Esophagus squamous epithelium (tissue), 5 donors: ENCODE measurements at regions not wholly inside any gene's neighbourhood (a gene's known extent, or its start where the extent isn't known, plus 50 kb on each side); places are given as distances from the start of the nearest gene placed in this dataset.

Source experiments
- DNase-seq: peaks from one replicate; lab custom pipeline; 2025; lab: John Stamatoyannopoulos, UW
- H3K27ac ChIP-seq, 4 donors: fragments of 200-600 bp; sonication (generic); one replicate each; pipeline ENCODE4 v1.5.1; 2016 to 2019; ENCODE audit warnings: mild to moderate bottlenecking in 1 of 4
- H3K27me3 ChIP-seq, 4 donors: fragments of 200-600 bp; sonication (generic); 1 replicate in 3 of 4; 2 replicates in 1 of 4; pipeline versions ENCODE4 v1.5.1 to v1.6.0; 2017 to 2021; ENCODE audit warnings: antibody characterized with exemption in 1 of 4
- H3K36me3 ChIP-seq, 3 donors: fragments of 200-600 bp; sonication (generic); one replicate each; pipeline ENCODE4 v1.5.1; 2016 to 2019
- H3K4me1 ChIP-seq, 3 donors: fragments of 200-600 bp; sonication (generic); one replicate each; pipeline ENCODE4 v1.5.1; 2017 to 2019
- H3K4me3 ChIP-seq, 4 donors: fragments of 200-600 bp; sonication (generic); 1 replicate in 3 of 4; 2 replicates in 1 of 4; pipeline ENCODE4 v1.5.1; 2016 to 2019; ENCODE audit warnings: mild to moderate bottlenecking in 2 of 4, moderate library complexity in 1 of 4
- H3K9me3 ChIP-seq, 3 donors: fragments of 200-600 bp; sonication (generic); one replicate each; pipeline ENCODE4 v1.5.1; 2016 to 2019
- POLR2A ChIP-seq, 4 donors: fragments of 450-650 bp; IDR thresholded peaks; one replicate each; pipeline ENCODE4 v1.6.1; 2017; ENCODE audit warnings: antibody characterized with exemption in 4 of 4, mild to moderate bottlenecking in 4 of 4, moderate library complexity in 3 of 4
- WGBS, 2 donors: methylation state at CpG; one replicate each; pipeline ENCODE4 v1.1.5; 2018; 5-methylcytosine and 5-hydroxymethylcytosine counted together
- intact Hi-C: fragments of 100-400 bp; cut with DNase I; formaldehyde crosslinking; loops from one replicate; pipeline ENCODE4 v1.15.0; 2022
- TF ChIP-seq, protein P1 (sequence below), 6 experiments: fragments of 450-650 bp in 4 of 6; fragments of 200-600 bp in 2 of 6; sonication (generic) in 2 of 6; IDR thresholded peaks; one replicate each; pipeline ENCODE4 v1.5.1; 2016 to 2019; ENCODE audit warnings: antibody characterized with exemption in 6 of 6, mild to moderate bottlenecking in 4 of 6, moderate library complexity in 4 of 6
- donor health status: DM: yes; HTN: yes; CAD: no.

DNA sequence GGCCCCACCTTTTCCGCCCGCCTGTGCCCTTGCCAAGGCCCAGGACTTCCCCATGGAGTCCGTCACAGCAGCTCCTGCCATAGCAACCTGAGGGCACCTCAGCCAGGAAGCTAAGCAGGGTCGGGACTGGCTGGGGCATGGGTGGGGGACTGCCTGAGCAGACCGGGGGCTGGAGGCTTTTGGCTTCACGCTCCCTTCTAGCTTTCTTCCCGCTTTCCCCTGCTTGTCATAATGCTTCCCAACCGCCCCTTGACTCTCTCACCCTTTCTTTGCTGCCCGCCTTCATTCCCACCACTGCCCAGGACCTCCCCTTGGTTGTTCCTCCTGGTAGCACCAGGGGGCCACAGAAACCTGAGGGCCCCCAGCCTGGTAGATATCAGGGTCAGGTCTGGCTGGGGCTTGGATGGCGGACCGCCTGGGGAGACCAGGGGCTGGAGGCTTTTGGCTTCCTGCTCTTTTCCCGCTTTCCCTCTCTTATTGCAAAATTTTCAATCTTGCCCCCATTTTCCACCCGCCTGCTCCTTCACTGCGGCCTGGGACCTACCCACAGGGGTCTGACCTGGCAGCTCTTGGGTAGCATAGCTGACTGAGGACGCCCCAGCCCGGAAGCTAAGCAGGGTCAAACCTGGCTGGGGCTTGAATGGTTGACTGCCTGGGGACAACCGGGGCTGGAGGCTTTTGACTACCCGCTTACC is 2287.7 kb downstream of the TP53TG3F start:
- H3K4me3 ChIP-seq, result no peak overlapping the region
- WGBS, 2 donors, result 86 to 89% methylated on average over 9 to 10 of the region's 18 CpGs
- intact Hi-C loops, result no loop called here
- H3K9me3 ChIP-seq, result peaks cover 0 to 31% (median 3%) of the 10 kb centered on the region in 3 donors
- peaks cover 0 to 10% (median 0%) of the 10 kb centered on the region in 3 donors for H3K4me1 ChIP-seq
- DNase-seq, result no peak
- H3K27me3 ChIP-seq, result no peaks in the 10 kb centered on the region
- no peaks in the 10 kb centered on the region for H3K36me3 ChIP-seq
- no peak overlapping the region for H3K27ac ChIP-seq
- TF ChIP-seq, protein P1, sequence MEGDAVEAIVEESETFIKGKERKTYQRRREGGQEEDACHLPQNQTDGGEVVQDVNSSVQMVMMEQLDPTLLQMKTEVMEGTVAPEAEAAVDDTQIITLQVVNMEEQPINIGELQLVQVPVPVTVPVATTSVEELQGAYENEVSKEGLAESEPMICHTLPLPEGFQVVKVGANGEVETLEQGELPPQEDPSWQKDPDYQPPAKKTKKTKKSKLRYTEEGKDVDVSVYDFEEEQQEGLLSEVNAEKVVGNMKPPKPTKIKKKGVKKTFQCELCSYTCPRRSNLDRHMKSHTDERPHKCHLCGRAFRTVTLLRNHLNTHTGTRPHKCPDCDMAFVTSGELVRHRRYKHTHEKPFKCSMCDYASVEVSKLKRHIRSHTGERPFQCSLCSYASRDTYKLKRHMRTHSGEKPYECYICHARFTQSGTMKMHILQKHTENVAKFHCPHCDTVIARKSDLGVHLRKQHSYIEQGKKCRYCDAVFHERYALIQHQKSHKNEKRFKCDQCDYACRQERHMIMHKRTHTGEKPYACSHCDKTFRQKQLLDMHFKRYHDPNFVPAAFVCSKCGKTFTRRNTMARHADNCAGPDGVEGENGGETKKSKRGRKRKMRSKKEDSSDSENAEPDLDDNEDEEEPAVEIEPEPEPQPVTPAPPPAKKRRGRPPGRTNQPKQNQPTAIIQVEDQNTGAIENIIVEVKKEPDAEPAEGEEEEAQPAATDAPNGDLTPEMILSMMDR (IDR thresholded peaks at IDR 0.05), result no peak
- TF ChIP-seq POLR2A (IDR thresholded peaks at IDR 0.05), result no peak

DNA sequence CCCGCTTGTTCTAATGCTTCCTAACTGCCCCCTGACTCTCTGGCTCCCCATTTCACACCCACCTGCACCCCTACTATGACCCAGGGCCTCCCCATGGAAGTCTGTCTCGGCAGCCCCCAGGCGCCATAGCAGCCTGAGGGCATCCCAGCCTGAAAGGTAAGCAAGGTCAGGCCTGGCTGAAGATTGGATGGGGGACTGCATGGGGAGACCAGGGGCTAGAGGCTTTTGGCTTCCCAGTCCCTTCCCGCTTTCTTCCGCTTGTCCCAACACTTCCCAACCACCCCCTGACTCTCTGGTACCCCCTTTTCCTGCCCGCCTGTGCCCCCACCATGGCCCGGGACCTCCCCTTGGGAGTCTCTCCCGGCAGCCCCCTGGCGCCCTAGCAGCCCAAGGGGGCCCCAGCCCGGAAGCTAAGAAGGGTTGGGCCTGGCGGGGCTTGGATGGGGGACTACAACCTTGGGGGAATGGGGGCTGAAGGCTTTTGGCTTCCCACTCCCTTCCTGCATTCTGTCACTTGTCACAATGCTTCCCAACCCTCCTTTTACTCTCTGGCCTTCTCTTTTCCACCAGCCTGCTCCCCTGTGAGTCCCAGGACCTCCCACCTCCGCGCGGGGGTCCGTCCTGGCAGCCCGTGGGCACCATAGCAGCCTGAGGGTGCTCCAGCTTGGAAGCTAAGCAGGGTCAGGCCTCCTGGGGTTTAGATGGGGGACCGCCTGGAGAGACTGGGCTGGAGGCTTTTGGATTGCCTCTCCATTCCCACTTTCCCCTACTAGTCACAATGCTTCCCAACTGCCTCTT is 2288.4 kb downstream of the TP53TG3F start:
- TF ChIP-seq POLR2A (IDR thresholded peaks at IDR 0.05), result no peak
- TF ChIP-seq, protein P1 (IDR thresholded peaks at IDR 0.05), result no peak
- Histone ChIP-seq H3K9me3 (peaks cover 0 to 35% (median 3%) of the 10 kb centered on the region in 3 donors), H3K36me3 (no peaks in the 10 kb centered on the region), H3K27ac (no peak overlapping the region), H3K4me3 (no peak overlapping the region), H3K27me3 (no peaks in the 10 kb centered on the region), H3K4me1 (peaks cover 0 to 14% (median 0%) of the 10 kb centered on the region in 3 donors)
- 84 to 87% methylated on average over 6 to 11 of the region's 17 CpGs for WGBS, 2 donors
- no peak for DNase-seq
- intact Hi-C loops, result no loop called here

DNA sequence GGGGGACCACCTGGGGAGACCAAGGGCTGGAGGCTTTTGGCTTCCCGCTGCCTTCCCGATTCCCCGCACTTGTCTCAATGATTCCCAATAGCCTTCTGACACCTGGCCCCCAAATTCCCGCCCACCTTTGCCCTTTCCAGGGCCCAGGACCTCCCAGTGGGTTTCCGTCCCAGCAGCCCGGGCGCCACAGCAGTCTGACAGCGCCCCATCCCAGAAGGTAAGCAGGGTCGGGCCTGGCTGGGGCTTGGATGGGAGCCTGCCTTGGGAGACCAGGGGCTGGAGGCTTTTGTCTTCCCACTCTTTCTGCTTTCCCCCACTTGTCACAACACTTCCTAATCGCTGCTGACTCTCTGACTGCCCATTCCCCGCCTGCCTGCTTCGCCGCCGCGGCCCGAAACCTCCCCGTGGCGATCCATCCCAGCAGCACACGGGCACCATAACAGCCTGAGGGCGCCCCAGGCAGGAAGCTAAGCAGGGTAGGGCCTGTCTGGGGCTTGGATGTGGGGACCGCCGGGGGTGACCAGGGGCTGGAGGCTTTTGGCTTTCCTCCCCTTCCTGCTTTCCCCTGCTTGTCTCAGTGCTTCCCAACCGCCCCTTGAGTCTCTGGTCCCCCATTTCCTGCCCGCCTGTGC is 2289.3 kb downstream of the TP53TG3F start:
- WGBS, 2 donors, result 83 to 88% methylated on average over 6 to 16 of the region's 24 CpGs
- H3K36me3 ChIP-seq, result no peaks in the 10 kb centered on the region
- intact Hi-C loops, result no loop called here

DNA sequence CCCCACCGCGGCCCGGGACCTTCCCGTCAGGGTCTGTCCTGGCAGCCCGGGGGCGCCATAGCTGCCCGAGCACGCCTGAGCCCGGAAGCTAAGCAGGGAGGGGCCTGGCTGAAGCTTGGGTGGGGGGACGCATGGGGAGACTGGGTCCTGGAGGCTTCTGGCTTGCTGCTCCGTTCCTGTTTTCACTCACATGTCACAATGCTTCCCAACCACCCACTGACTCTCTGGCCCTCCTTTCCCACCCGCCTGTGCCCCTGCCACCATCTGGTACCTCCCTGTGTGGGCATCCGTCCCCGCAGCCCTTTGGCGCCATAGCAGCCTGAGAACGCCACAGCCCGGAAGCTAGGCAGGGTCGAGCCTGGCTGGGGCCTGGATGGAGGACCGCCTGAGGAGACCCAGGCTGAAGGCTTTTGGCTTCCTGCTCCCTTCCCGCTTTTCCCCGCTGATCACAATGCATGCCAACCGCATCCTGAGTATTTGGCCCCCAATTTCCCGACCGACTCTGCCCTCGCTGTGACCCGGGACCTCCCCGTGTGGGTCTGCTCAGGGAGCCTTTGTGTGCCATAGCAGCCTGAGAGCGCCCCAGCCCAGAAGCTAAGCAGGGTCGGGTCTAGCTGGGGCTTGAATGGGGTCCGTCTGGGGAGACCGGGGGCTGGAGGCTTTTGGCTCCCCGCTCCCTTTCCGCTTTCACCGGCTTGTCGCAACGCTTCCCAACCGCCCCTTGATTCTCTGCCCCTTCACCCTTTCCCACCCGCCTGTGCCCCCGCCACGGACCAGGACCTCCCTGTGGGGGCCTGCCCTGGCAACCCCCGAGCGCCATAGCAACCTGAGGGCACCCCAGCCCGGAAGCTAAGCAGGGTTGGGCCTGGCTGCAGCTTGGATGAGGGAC is 2290.1 kb downstream of the TP53TG3F start:
- Histone ChIP-seq H3K4me3 (no peak overlapping the region), H3K27me3 (no peaks in the 10 kb centered on the region), H3K4me1 (peaks cover 0 to 14% (median 0%) of the 10 kb centered on the region in 3 donors), H3K9me3 (peaks cover 0 to 43% (median 3%) of the 10 kb centered on the region in 3 donors), H3K36me3 (no peaks in the 10 kb centered on the region), H3K27ac (no peak overlapping the region)
- WGBS, 2 donors, result 86 to 90% methylated on average over 15 to 28 of the region's 43 CpGs
- intact Hi-C loops, result no loop called here
- DNase-seq, result no peak
- TF ChIP-seq, protein P1 (IDR thresholded peaks at IDR 0.05), result no peak
- TF ChIP-seq POLR2A (IDR thresholded peaks at IDR 0.05), result no peak

More for the DNA sequence above, 2289.3 kb downstream of the TP53TG3F start:
- no peak overlapping the region for H3K4me3 ChIP-seq
- H3K27ac ChIP-seq, result no peak overlapping the region
- H3K9me3 ChIP-seq, result peaks cover 0 to 35% (median 3%) of the 10 kb centered on the region in 3 donors
- H3K27me3 ChIP-seq, result no peaks in the 10 kb centered on the region
- no peak for DNase-seq
- peaks cover 0 to 14% (median 0%) of the 10 kb centered on the region in 3 donors for H3K4me1 ChIP-seq
- TF ChIP-seq, protein P1 (IDR thresholded peaks at IDR 0.05), result no peak
- TF ChIP-seq POLR2A (IDR thresholded peaks at IDR 0.05), result no peak
